ENCODE measurements at regions not wholly inside any gene's neighbourhood (a gene's known extent, or its start where the extent isn't known, plus 50 kb on each side); places are given as distances from the start of the nearest gene placed in this dataset.

DNA sequence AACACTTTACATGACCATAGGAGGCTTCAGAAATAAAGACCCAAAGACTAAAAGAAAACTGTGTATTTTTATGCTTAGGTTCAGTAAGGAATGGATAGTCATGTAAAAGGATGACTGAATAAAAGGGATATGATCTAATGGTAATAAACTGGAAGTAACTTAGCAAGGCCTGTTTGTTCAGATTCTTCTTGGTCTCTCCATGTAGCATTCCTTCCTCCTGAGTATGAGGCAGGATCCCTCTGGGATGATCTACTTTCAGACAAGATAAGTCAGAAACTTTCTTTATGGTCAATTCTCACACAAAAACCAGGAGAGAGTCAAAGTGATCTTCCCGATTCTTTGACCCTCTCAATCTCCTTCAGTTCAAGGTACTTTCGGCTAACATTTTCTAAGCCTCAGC is 340.8 kb upstream of the DCBLD2 start:
- Histone ChIP-seq H3K27me3 (ENCODE audit: control insufficient read depth, insufficient read depth, low read length) (no peaks in the 10 kb centered on the region), H3K36me3 (ENCODE audit: control insufficient read depth, insufficient read depth, low read length) (no peaks in the 10 kb centered on the region), H3K4me3 (ENCODE audit: low read depth, low read length) (no peak overlapping the region)
- no peak for DNase-seq (ENCODE audit: low read depth)
- TF ChIP-seq, protein P1, sequence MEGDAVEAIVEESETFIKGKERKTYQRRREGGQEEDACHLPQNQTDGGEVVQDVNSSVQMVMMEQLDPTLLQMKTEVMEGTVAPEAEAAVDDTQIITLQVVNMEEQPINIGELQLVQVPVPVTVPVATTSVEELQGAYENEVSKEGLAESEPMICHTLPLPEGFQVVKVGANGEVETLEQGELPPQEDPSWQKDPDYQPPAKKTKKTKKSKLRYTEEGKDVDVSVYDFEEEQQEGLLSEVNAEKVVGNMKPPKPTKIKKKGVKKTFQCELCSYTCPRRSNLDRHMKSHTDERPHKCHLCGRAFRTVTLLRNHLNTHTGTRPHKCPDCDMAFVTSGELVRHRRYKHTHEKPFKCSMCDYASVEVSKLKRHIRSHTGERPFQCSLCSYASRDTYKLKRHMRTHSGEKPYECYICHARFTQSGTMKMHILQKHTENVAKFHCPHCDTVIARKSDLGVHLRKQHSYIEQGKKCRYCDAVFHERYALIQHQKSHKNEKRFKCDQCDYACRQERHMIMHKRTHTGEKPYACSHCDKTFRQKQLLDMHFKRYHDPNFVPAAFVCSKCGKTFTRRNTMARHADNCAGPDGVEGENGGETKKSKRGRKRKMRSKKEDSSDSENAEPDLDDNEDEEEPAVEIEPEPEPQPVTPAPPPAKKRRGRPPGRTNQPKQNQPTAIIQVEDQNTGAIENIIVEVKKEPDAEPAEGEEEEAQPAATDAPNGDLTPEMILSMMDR (IDR thresholded peaks at IDR 0.05; ENCODE audit: insufficient read depth, low read length, poor library complexity, severe bottlenecking): no peak

DNA sequence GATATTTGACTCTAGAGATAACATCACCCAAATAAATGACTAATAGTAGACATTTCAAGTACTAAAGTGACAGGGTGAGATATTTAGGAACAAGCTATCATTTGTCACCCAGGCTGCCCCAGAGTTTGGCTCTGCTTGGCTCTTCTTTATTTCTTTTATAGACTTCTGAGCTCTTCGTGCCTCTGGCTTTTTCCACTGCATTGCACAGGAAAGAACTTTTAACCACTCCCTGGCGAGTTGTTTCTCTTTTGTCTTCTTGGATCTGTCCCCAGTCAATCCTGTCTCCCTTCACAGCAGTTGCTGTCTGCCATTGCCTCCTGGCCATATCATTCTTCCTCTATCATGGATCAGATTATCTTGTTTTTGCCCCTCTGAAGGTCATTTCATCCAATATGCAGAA is 339.2 kb upstream of the DCBLD2 start:
- TF ChIP-seq, protein P1 (IDR thresholded peaks at IDR 0.05; ENCODE audit: insufficient read depth, low read length, poor library complexity, severe bottlenecking): no peak
- Histone ChIP-seq H3K4me3 (ENCODE audit: low read depth, low read length) (no peak overlapping the region), H3K27me3 (ENCODE audit: control insufficient read depth, insufficient read depth, low read length) (no peaks in the 10 kb centered on the region), H3K36me3 (ENCODE audit: control insufficient read depth, insufficient read depth, low read length) (no peaks in the 10 kb centered on the region)
- no peak for DNase-seq (ENCODE audit: low read depth)

DNA sequence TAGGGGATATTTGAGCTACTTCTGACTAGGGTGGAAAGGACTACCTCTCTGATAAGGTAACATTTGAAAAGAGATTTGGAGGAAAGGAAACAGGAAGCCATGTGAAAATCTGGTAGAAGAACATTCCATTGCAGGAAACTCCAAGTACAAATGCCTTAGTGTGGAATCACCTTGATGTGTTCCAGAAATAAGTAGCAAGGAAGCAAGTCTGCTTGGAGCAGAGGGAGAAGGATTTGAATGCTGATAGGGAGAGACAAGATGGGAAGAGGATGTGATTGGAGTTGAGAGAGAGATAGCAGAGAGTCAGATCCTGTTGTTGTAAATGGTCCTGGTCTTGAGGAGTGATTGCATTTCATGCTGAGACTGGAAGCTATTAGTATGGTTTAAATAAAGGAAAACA is 335.1 kb upstream of the DCBLD2 start:
- TF ChIP-seq, protein P1 (IDR thresholded peaks at IDR 0.05; ENCODE audit: insufficient read depth, low read length, poor library complexity, severe bottlenecking): no peak
- no peak for DNase-seq (ENCODE audit: low read depth)
- Histone ChIP-seq H3K27me3 (ENCODE audit: control insufficient read depth, insufficient read depth, low read length) (no peaks in the 10 kb centered on the region), H3K36me3 (ENCODE audit: control insufficient read depth, insufficient read depth, low read length) (no peaks in the 10 kb centered on the region), H3K4me3 (ENCODE audit: low read depth, low read length) (no peak overlapping the region)

DNA sequence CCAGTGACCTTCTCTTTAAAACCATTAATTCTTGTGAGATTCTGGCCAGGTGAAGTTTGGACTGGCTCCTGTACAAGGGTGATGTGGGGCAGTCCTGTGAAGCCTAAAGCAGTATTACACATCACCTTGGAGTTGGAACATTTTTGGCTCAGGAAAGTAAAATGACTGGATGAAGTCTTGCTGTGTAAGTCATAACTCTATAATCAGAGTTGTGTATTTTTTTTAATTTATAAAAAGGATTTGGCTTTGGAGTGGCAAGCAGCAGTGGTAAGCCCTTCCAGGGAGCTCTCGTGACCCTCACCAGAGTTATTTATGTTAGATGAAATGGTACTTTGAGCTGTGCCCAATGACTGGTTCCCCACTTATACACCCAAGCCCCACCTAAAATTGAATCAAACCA is 331.2 kb upstream of the DCBLD2 start:
- H3K36me3 ChIP-seq (ENCODE audit: control insufficient read depth, insufficient read depth, low read length): no peaks in the 10 kb centered on the region
- no peak overlapping the region for H3K4me3 ChIP-seq (ENCODE audit: low read depth, low read length)
- TF ChIP-seq, protein P1 (IDR thresholded peaks at IDR 0.05; ENCODE audit: insufficient read depth, low read length, poor library complexity, severe bottlenecking): no peak
- H3K27me3 ChIP-seq (ENCODE audit: control insufficient read depth, insufficient read depth, low read length): no peaks in the 10 kb centered on the region
- no peak for DNase-seq (ENCODE audit: low read depth)

DNA sequence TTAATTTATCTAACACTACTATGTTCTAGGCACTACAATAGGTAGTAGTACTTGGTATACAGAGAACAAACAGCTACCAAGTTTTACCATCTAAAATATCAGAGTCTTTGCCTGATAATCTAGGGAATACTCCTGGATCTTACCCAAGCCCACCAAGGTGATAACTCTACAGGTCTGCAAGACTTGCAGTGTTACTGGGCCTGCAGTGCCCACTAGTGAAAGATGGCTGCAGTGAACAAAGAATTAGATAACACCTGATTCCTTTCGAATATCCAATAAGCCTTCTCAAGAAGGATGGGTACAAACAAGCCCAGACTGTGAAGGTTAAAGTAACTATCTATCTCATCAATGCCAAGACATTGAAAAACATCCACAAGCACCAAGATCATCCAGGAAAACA is 317.0 kb upstream of the DCBLD2 start:
- Histone ChIP-seq H3K36me3 (ENCODE audit: control insufficient read depth, insufficient read depth, low read length) (no peaks in the 10 kb centered on the region), H3K27me3 (ENCODE audit: control insufficient read depth, insufficient read depth, low read length) (no peaks in the 10 kb centered on the region), H3K4me3 (ENCODE audit: low read depth, low read length) (no peak overlapping the region)
- TF ChIP-seq, protein P1 (IDR thresholded peaks at IDR 0.05; ENCODE audit: insufficient read depth, low read length, poor library complexity, severe bottlenecking): no peak
- no peak for DNase-seq (ENCODE audit: low read depth)

- TF ChIP-seq, protein P1 (IDR thresholded peaks at IDR 0.05; ENCODE audit: insufficient read depth, low read length, poor library complexity, severe bottlenecking): no peak
- DNase-seq (ENCODE audit: low read depth): no peak
- Histone ChIP-seq H3K4me3 (ENCODE audit: low read depth, low read length) (no peak overlapping the region), H3K27me3 (ENCODE audit: control insufficient read depth, insufficient read depth, low read length) (no peaks in the 10 kb centered on the region), H3K36me3 (ENCODE audit: control insufficient read depth, insufficient read depth, low read length) (no peaks in the 10 kb centered on the region)
Observed at GRCh38 chr3:99212969-99213368, 311.5 kb upstream of the DCBLD2 start.

Data from kidney epithelial cell (primary cell).